ENCODE measurements at regions not wholly inside any gene's neighbourhood (a gene's known extent, or its start where the extent isn't known, plus 50 kb on each side); places are given as distances from the start of the nearest gene placed in this dataset.
A peak's percentile ranks its signal among the peaks of the same experiment; 100 is the strongest.

- Mint-ChIP-seq H3K9me3 (peaks cover 6% of the 10 kb centered on the region), H3K36me3 (ENCODE audit: low read depth) (no peaks in the 10 kb centered on the region), H3K27ac (ENCODE audit: unreplicated experiment) (no peak overlapping the region), H3K4me1 (peaks cover 31% of the 10 kb centered on the region), H3K4me3 (no peak overlapping the region), H3K27me3 (ENCODE audit: low read depth) (no peaks in the 10 kb centered on the region)
- no peak for TF ChIP-seq CTCF (conservative IDR thresholded peaks at IDR 0.05)
- no peak for DNase-seq (ENCODE audit: low read depth, low spot score)
Observed at GRCh38 chr6:18746727-18747126, 359.6 kb downstream of the RNF144B start.

- Mint-ChIP-seq H3K36me3 (ENCODE audit: low read depth) (no peaks in the 10 kb centered on the region), H3K4me3 (no peak overlapping the region), H3K4me1 (peaks cover 41% of the 10 kb centered on the region), H3K27ac (ENCODE audit: unreplicated experiment) (peak overlapping the region; percentile 4), H3K27me3 (ENCODE audit: low read depth) (no peaks in the 10 kb centered on the region), H3K9me3 (peaks cover 6% of the 10 kb centered on the region)
- no peak for DNase-seq (ENCODE audit: low read depth, low spot score)
- no peak for TF ChIP-seq CTCF (conservative IDR thresholded peaks at IDR 0.05)
Observed at GRCh38 chr6:18748314-18748713, 361.2 kb downstream of the RNF144B start.

GRCh38 chr6:18752278-18753068, 365.3 kb downstream of the RNF144B start:
- DNase-seq (ENCODE audit: low read depth, low spot score) = no peak
- Mint-ChIP-seq H3K4me1 (peaks cover 48% of the 10 kb centered on the region), H3K9me3 (no peaks in the 10 kb centered on the region), H3K27me3 (ENCODE audit: low read depth) (no peaks in the 10 kb centered on the region), H3K4me3 (no peak overlapping the region), H3K36me3 (ENCODE audit: low read depth) (no peaks in the 10 kb centered on the region), H3K27ac (ENCODE audit: unreplicated experiment) (no peak overlapping the region)
- no peak for TF ChIP-seq CTCF (conservative IDR thresholded peaks at IDR 0.05)

GRCh38 chr6:18753076-18753475, 365.9 kb downstream of the RNF144B start:
- Mint-ChIP-seq H3K36me3 (ENCODE audit: low read depth) (no peaks in the 10 kb centered on the region), H3K27ac (ENCODE audit: unreplicated experiment) (no peak overlapping the region), H3K9me3 (no peaks in the 10 kb centered on the region), H3K27me3 (ENCODE audit: low read depth) (no peaks in the 10 kb centered on the region), H3K4me1 (peaks cover 42% of the 10 kb centered on the region), H3K4me3 (no peak overlapping the region)
- no peak for TF ChIP-seq CTCF (conservative IDR thresholded peaks at IDR 0.05)
- DNase-seq (ENCODE audit: low read depth, low spot score) = no peak

GRCh38 chr6:18763086-18763485, 375.9 kb downstream of the RNF144B start:
- DNase-seq (ENCODE audit: low read depth, low spot score) = no peak
- Mint-ChIP-seq H3K4me1 (no peaks in the 10 kb centered on the region), H3K27ac (ENCODE audit: unreplicated experiment) (no peak overlapping the region), H3K36me3 (ENCODE audit: low read depth) (peaks cover 2% of the 10 kb centered on the region), H3K9me3 (peaks cover 5% of the 10 kb centered on the region), H3K27me3 (ENCODE audit: low read depth) (no peaks in the 10 kb centered on the region), H3K4me3 (no peak overlapping the region)
- no peak for TF ChIP-seq CTCF (conservative IDR thresholded peaks at IDR 0.05)

Measured in neural crest cell (in vitro differentiated cells).